ENCODE measurements at regions not wholly inside any gene's neighbourhood (a gene's known extent, or its start where the extent isn't known, plus 50 kb on each side); places are given as distances from the start of the nearest gene placed in this dataset.
"Not testable (repeated sequence)": the region's sequence is repeated elsewhere in the genome, so short reads cannot be mapped to it uniquely, and the experiment has no call there.

DNA sequence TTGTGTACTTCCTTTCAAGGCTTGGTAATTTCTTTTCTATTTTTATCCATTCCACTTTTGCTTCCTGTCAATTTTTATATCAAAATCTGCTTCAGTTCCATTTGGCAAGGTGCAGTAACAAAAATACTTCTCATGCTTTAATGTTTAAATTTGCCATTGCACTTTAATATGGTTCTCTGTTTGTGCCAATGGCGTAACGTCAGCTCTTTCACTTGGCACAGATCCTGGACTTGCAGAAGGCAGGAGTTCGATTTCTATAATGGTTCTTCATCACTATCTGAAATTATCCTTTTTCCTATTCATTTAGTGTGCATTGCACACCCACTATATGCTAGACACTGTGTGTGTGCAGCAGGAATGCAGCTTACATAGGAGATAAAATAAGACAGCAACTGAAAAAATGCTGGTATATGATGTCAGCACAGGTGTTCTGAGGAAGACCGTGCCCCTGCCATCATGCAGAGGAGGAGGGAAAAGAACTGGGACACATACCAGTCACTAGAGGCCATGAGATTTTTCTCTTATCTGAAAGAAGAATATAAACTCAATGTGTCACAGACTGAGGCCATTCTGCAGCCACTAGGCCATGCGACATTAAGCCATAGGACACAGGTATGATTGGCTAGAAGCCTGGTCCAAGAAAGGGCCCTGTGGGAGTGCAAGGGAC is 298.2 kb downstream of the RPAP3 start:
- TF ChIP-seq, protein P1, sequence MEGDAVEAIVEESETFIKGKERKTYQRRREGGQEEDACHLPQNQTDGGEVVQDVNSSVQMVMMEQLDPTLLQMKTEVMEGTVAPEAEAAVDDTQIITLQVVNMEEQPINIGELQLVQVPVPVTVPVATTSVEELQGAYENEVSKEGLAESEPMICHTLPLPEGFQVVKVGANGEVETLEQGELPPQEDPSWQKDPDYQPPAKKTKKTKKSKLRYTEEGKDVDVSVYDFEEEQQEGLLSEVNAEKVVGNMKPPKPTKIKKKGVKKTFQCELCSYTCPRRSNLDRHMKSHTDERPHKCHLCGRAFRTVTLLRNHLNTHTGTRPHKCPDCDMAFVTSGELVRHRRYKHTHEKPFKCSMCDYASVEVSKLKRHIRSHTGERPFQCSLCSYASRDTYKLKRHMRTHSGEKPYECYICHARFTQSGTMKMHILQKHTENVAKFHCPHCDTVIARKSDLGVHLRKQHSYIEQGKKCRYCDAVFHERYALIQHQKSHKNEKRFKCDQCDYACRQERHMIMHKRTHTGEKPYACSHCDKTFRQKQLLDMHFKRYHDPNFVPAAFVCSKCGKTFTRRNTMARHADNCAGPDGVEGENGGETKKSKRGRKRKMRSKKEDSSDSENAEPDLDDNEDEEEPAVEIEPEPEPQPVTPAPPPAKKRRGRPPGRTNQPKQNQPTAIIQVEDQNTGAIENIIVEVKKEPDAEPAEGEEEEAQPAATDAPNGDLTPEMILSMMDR (IDR thresholded peaks at IDR 0.05): no peak
- H3K27ac ChIP-seq: no peak overlapping the region
- H3K36me3 ChIP-seq: no peaks in the 10 kb centered on the region
- no peak overlapping the region for H3K4me3 ChIP-seq
- DNase-seq (ENCODE audit: low spot score) (no peak), ATAC-seq (ENCODE audit: insufficient number of reproducible peaks, low FRiP score, low read depth) (no peak)
- H3K9me3 ChIP-seq: no peaks in the 10 kb centered on the region
- no peaks in the 10 kb centered on the region for H3K27me3 ChIP-seq (replicated peaks; ENCODE audit: insufficient read depth)
- peaks cover 7 to 29% of the 10 kb centered on the region in 2 donors for H3K4me1 ChIP-seq (ENCODE audit: control insufficient read depth in 1 of 2, low read depth in 2 of 2)

GRCh38 chr12:47403681-47404080 is 302.1 kb downstream of the RPAP3 start:
- Histone ChIP-seq H3K27ac (no peak overlapping the region), H3K27me3 (replicated peaks; ENCODE audit: insufficient read depth) (no peaks in the 10 kb centered on the region), H3K4me1 (ENCODE audit: control insufficient read depth in 1 of 2, low read depth in 2 of 2) (peaks cover 7 to 19% of the 10 kb centered on the region in 2 donors), H3K36me3 (no peaks in the 10 kb centered on the region), H3K9me3 (no peaks in the 10 kb centered on the region), H3K4me3 (no peak overlapping the region)
- TF ChIP-seq, protein P1 (IDR thresholded peaks at IDR 0.05): no peak
- no peak for DNase-seq (ENCODE audit: low spot score)
- ATAC-seq (ENCODE audit: insufficient number of reproducible peaks, low FRiP score, low read depth): no peak

DNA sequence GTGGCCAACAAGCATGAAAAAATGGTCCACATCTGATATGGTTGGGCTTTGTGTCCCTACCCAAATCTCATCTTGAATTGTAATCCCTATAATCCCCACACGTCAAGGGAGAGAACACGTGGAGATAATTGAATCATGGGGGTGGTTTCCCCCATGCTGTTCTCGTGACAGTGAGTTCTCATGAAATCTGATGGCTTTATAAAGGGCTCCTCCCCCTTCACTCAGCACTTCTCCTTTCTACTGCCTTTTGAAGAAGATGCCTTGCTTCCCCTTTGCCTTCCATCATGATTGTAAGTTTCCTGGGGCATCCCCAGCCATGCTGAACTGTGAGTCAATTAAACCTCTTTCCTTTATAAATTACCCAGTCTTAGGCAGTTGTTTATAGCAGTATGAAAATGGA is 304.6 kb downstream of the RPAP3 start:
- not testable (repeated sequence) for H3K36me3 ChIP-seq; H3K27ac ChIP-seq; H3K4me3 ChIP-seq; ATAC-seq (ENCODE audit: insufficient number of reproducible peaks, low FRiP score, low read depth); DNase-seq (ENCODE audit: low spot score); H3K4me1 ChIP-seq (ENCODE audit: control insufficient read depth in 1 of 2, low read depth in 2 of 2); H3K9me3 ChIP-seq; H3K27me3 ChIP-seq (replicated peaks; ENCODE audit: insufficient read depth)

DNA sequence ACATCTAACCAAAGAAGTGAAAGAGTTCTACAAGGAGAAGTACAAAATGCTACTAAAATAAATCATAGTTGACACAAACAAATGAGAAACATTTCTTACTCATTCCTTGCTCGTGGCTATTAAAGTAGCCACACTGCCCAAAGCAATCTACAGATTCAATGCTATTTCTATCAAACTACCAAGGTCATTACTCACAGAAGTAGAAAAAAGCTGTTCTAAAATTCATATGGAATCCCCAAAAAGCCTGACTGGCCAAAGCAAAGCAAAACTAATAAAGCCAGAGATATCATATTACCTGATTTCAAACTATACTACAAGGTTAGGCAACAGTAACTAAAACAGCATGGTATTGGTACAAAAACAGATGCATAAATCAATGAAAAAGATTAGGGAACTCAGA is 305.6 kb downstream of the RPAP3 start:
- TF ChIP-seq, protein P1 (IDR thresholded peaks at IDR 0.05): no peak
- no peaks in the 10 kb centered on the region for H3K4me1 ChIP-seq (ENCODE audit: control insufficient read depth in 1 of 2, low read depth in 2 of 2)
- H3K27ac ChIP-seq: no peak overlapping the region
- H3K9me3 ChIP-seq: no peaks in the 10 kb centered on the region
- no peaks in the 10 kb centered on the region for H3K27me3 ChIP-seq (replicated peaks; ENCODE audit: insufficient read depth)
- no peak for DNase-seq (ENCODE audit: low spot score)
- no peak for ATAC-seq (ENCODE audit: insufficient number of reproducible peaks, low FRiP score, low read depth)
- no peaks in the 10 kb centered on the region for H3K36me3 ChIP-seq
- H3K4me3 ChIP-seq: no peak overlapping the region

DNA sequence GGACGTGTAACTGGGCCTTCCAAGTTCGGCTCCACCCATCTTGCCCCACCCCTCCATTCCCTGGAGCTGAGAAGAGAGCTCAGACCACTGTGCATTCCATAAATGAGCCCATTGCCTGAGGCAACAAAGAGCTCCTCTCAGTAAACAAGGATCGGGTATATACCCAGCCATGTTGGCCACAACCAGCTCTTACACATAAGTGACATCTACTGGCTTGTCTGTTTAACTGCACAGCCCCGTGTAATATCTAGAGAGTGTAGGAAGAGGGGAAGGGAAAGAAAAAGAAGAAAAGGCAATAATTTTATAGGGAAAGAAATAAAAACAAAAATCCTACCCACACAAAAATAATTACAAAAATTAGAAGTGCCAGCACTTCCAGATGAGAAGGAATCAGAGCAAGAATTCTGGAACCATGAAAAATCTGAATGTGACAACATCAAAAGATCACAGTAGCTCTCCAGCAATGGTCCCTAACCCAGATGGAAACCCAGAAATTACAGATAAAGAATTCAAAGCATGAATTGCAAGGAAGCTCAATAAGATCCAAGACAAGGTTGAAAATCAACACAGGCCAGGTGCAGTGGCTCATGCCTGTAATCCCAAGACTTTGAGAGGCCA is 308.1 kb downstream of the RPAP3 start:
- no peak for ATAC-seq (ENCODE audit: insufficient number of reproducible peaks, low FRiP score, low read depth)
- H3K9me3 ChIP-seq: no peaks in the 10 kb centered on the region
- TF ChIP-seq, protein P1 (IDR thresholded peaks at IDR 0.05): no peak

More for the DNA sequence above, 308.1 kb downstream of the RPAP3 start:
- Histone ChIP-seq H3K4me3 (no peak overlapping the region), H3K36me3 (no peaks in the 10 kb centered on the region), H3K4me1 (ENCODE audit: control insufficient read depth in 1 of 2, low read depth in 2 of 2) (peaks cover 6 to 11% of the 10 kb centered on the region in 2 donors), H3K27ac (no peak overlapping the region), H3K27me3 (replicated peaks; ENCODE audit: insufficient read depth) (no peaks in the 10 kb centered on the region)
- no peak for DNase-seq (ENCODE audit: low spot score)

Data from thoracic aorta (tissue), 2 donors.